Progenitor cell of endocrine pancreas (in vitro differentiated cells): ENCODE measurements at regions not wholly inside any gene's neighbourhood (a gene's known extent, or its start where the extent isn't known, plus 50 kb on each side); places are given as distances from the start of the nearest gene placed in this dataset.
"Not testable (repeated sequence)": the region's sequence is repeated elsewhere in the genome, so short reads cannot be mapped to it uniquely, and the experiment has no call there.

Experiments
- DNase-seq: peaks from one replicate; pipeline ENCODE4 v3.0.0; 2021; ENCODE audit warnings: low spot score; ENCODE audit not compliant: unreplicated experiment
- H3K27ac Mint-ChIP-seq: 2 replicates; pipeline ENCODE4 v1.8.0; 2021; ENCODE audit warnings: mild to moderate bottlenecking, moderate library complexity, mixed read lengths
- H3K27me3 Mint-ChIP-seq: 2 replicates; pipeline ENCODE4 v1.8.0; 2021; ENCODE audit warnings: mixed read lengths
- H3K36me3 Mint-ChIP-seq: 2 replicates; pipeline ENCODE4 v1.8.0; 2022; ENCODE audit warnings: mixed read lengths; ENCODE audit not compliant: insufficient read depth
- H3K4me1 Mint-ChIP-seq: 2 replicates; pipeline ENCODE4 v1.8.0; 2021; ENCODE audit warnings: low read depth, mixed read lengths
- H3K4me3 Mint-ChIP-seq: 2 replicates; pipeline ENCODE4 v1.8.0; 2021; ENCODE audit warnings: low read depth, mild to moderate bottlenecking, moderate library complexity, mixed read lengths
- H3K9me3 Mint-ChIP-seq: 2 replicates; pipeline ENCODE4 v1.8.0; 2021; ENCODE audit warnings: low read depth, mixed read lengths

DNA sequence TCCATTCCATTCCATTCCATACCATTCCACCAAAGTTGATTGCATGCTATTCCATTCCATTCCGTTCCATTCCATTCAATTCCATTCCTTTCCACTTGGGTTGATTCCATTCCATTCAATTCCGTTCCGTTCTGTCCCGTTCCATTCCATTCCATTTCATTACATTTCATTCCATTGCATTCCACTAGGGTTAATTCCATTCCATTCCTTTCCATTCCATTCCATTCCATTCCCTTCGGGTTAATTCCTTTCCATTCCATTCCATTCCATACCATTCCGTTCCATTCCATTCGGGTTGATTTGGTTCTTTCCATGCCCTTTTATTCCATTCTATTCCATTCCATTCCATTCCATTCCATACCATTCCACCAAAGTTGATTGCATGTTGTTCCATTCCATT lies 131.9 kb downstream of the CWH43 start:
- not testable (repeated sequence) for H3K4me3 Mint-ChIP-seq, H3K27me3 Mint-ChIP-seq, H3K27ac Mint-ChIP-seq, DNase-seq, H3K4me1 Mint-ChIP-seq
- Mint-ChIP-seq H3K9me3 (peaks cover 77% of the 10 kb centered on the region), H3K36me3 (peaks cover 28% of the 10 kb centered on the region)

DNA sequence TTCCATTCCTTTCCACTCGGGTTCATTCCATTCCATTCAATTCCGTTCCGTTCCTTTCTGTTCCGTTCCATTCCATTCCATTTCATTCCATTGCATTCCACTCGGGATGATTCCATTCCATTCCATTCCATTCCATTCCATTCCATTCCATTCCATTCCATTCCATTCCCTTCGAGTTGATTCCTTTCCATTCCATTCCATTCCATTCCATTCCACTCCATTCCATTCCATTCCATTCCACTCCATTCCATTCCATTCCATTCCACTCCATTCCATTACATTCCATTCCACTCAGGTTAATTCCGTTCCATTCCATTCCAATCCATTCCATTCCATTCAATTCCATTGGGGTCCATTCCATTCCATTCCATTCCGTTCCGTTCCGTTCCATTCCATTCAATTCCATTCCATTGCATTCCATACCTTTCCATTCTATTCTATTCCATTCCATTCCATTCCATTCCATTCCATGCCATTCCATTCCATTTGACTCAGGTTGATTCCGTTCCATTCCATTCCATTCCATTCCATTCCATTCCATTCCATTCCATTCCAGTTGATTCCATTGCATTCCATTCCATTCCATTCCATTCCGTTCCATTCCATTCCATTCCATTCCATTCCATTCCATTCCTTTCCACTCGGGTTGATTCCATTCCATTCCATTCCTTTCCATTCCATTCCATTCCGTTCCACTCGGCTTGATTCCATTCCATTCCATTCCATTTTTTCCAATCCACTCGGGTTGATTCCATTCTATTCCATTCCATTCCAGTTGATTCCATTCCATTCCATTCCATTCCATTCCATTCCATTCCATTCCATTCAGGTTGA lies 132.5 kb downstream of the CWH43 start:
- H3K27ac Mint-ChIP-seq, H3K4me3 Mint-ChIP-seq, DNase-seq, H3K4me1 Mint-ChIP-seq, H3K27me3 Mint-ChIP-seq: not testable (repeated sequence)
- H3K36me3 Mint-ChIP-seq, result peaks cover 28% of the 10 kb centered on the region
- peaks cover 70% of the 10 kb centered on the region for H3K9me3 Mint-ChIP-seq

DNA sequence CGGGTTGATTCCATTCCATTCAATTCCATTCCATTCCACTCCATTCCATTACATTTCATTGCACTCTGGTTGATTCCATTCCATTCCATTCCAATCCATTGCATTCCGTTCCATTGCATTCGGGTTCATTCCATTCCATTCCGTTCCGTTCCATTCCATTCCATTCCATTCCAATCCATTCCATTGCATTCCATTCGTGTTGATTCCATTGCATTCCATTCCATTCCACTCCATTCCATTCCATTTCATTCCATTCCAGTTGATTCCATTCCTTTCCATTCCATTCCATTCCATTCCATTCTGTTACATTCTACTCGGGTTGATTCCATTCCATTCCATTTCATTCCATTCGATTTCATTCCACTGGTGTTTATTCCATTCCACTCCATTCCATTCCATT lies 133.3 kb downstream of the CWH43 start:
- H3K27ac Mint-ChIP-seq, H3K27me3 Mint-ChIP-seq, H3K4me1 Mint-ChIP-seq, H3K4me3 Mint-ChIP-seq, DNase-seq: not testable (repeated sequence)
- Mint-ChIP-seq H3K9me3 (peaks cover 63% of the 10 kb centered on the region), H3K36me3 (peaks cover 27% of the 10 kb centered on the region)

DNA sequence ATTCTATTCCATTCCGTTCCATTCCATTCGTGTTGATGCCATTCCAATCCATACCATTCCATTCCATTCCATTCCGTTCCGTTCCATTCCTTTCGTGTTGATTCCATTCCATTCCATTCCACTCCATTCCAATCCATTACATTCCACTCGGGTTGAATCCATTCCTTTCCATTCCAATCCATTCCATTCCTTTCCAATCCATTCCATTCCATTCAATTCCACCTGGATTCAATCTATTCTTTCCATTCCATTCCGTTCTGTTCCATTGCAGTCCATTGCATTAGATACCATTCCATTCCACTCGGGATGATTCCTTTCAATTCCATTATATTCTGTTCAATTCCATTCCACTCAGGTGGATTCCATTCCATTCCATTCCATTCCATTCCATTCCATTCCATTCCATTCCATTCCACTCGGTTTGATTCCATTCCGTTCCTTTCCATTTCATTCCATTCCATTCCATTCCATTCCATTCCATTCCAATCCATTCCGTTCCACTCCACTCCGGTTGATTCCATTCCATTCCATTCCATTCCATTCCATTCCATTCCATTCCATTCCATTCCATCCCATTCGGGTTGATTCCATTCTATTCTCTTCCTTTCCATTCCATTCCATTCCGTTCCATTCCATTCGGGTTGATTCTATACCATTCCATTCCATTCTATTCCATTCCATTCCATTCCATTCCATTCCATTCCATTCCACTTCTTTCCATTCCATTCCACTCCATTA lies 134.1 kb downstream of the CWH43 start:
- peaks cover 26% of the 10 kb centered on the region for H3K36me3 Mint-ChIP-seq

GRCh38 chr4:49120804-49121203 lies 134.7 kb downstream of the CWH43 start:
- Mint-ChIP-seq H3K36me3 (peaks cover 26% of the 10 kb centered on the region), H3K9me3 (peaks cover 49% of the 10 kb centered on the region)
- H3K4me1 Mint-ChIP-seq, H3K27ac Mint-ChIP-seq, H3K4me3 Mint-ChIP-seq, H3K27me3 Mint-ChIP-seq, DNase-seq: not testable (repeated sequence)

More for the DNA sequence above, 134.1 kb downstream of the CWH43 start:
- H3K4me1 Mint-ChIP-seq, H3K27me3 Mint-ChIP-seq, DNase-seq, H3K27ac Mint-ChIP-seq, H3K4me3 Mint-ChIP-seq: not testable (repeated sequence)
- H3K9me3 Mint-ChIP-seq, result peaks cover 54% of the 10 kb centered on the region

- DNase-seq, H3K9me3 Mint-ChIP-seq, H3K4me1 Mint-ChIP-seq, H3K4me3 Mint-ChIP-seq, H3K36me3 Mint-ChIP-seq, H3K27ac Mint-ChIP-seq, H3K27me3 Mint-ChIP-seq: not testable (repeated sequence)
Observed at GRCh38 chr4:49126443-49126842, 140.4 kb downstream of the CWH43 start.

DNA sequence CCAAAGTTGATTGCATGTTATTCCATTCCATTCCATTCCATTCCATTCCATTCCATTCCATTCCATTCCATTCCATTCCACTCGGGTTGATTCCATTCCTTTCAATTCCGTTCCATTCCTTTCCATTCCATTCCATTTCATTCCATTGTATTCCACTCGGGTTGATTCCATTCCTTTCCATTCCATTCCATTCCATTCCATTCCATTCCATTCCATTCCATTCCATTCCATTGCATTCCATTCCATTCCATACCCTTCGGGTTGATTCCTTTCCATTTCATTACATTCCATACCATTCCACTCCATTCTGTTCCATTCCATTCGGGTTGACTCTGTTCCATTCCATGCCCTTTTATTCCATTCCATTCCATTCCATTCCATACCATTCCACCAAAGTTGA lies 140.8 kb downstream of the CWH43 start:
- H3K27ac Mint-ChIP-seq, H3K4me3 Mint-ChIP-seq, H3K4me1 Mint-ChIP-seq, H3K36me3 Mint-ChIP-seq, DNase-seq, H3K27me3 Mint-ChIP-seq, H3K9me3 Mint-ChIP-seq: not testable (repeated sequence)

GRCh38 chr4:49129385-49129784 lies 143.3 kb downstream of the CWH43 start:
- H3K4me1 Mint-ChIP-seq, H3K36me3 Mint-ChIP-seq, H3K4me3 Mint-ChIP-seq, H3K9me3 Mint-ChIP-seq, DNase-seq, H3K27ac Mint-ChIP-seq, H3K27me3 Mint-ChIP-seq: not testable (repeated sequence)

- not testable (repeated sequence) for H3K36me3 Mint-ChIP-seq, H3K4me1 Mint-ChIP-seq, DNase-seq, H3K4me3 Mint-ChIP-seq, H3K9me3 Mint-ChIP-seq, H3K27me3 Mint-ChIP-seq, H3K27ac Mint-ChIP-seq
Observed at GRCh38 chr4:49129870-49130269, 143.8 kb downstream of the CWH43 start.

GRCh38 chr4:49130724-49131123 lies 144.6 kb downstream of the CWH43 start:
- H3K27ac Mint-ChIP-seq, H3K36me3 Mint-ChIP-seq, H3K27me3 Mint-ChIP-seq, H3K9me3 Mint-ChIP-seq, H3K4me1 Mint-ChIP-seq, DNase-seq, H3K4me3 Mint-ChIP-seq: not testable (repeated sequence)

DNA sequence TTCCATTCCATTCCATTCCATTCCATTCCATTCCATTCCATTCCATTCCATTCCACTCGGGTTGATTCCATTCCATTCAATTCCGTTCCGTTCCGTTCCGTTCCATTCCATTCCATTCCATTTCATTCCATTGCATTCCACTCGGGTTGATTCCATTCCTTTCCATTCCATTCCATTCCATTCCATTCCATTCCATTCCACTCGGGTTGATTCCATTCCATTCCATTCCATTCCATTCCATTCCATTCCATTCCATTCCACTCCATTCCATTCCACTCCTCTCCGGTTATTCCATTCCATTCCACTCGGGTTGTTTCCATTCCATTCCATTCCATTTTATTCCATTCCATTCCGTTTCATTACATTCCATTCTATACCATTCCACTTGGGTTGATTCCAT lies 151.0 kb downstream of the CWH43 start:
- H3K4me1 Mint-ChIP-seq, H3K4me3 Mint-ChIP-seq, DNase-seq, H3K27ac Mint-ChIP-seq, H3K27me3 Mint-ChIP-seq: not testable (repeated sequence)
- H3K36me3 Mint-ChIP-seq, result peaks cover 11% of the 10 kb centered on the region
- H3K9me3 Mint-ChIP-seq, result peaks cover 21% of the 10 kb centered on the region

DNA sequence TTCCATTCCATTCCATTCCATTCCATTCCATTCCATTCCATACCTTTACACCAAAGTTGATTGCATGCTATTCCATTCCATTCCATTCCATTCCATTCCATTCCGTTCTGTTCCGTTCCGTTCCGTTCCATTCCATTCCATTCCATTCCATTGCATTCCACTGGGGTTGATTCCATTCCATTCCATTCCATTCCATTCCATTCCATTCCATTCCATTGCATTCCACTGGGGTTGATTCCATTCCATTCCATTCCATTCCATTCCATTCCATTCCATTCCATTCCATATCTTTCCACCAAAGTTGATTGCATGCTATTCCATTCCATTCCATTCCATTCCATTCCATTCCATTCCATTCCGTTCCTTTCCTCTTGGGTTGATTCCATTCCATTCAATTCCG lies 151.9 kb downstream of the CWH43 start:
- DNase-seq, H3K4me1 Mint-ChIP-seq, H3K27ac Mint-ChIP-seq, H3K4me3 Mint-ChIP-seq, H3K27me3 Mint-ChIP-seq: not testable (repeated sequence)
- peaks cover 13% of the 10 kb centered on the region for H3K36me3 Mint-ChIP-seq
- H3K9me3 Mint-ChIP-seq, result peaks cover 25% of the 10 kb centered on the region

GRCh38 chr4:49138818-49139217 lies 152.7 kb downstream of the CWH43 start:
- peaks cover 14% of the 10 kb centered on the region for H3K36me3 Mint-ChIP-seq
- H3K27ac Mint-ChIP-seq, DNase-seq, H3K4me3 Mint-ChIP-seq, H3K4me1 Mint-ChIP-seq, H3K27me3 Mint-ChIP-seq: not testable (repeated sequence)
- H3K9me3 Mint-ChIP-seq, result peaks cover 33% of the 10 kb centered on the region
